HEK293 (cell line): ENCODE measurements at regions not wholly inside any gene's neighbourhood (a gene's known extent, or its start where the extent isn't known, plus 50 kb on each side); places are given as distances from the start of the nearest gene placed in this dataset.

Source experiments
- CTCF ChIA-PET: fragments of 350-600 bp; formaldehyde crosslinking; extraction: SDS; loops from one replicate; lab custom pipeline; 2021; ENCODE audit warnings: antibody characterized with exemption; lab: Yijun Ruan, JAX
- POLR2A ChIA-PET: fragments of 300-600 bp; formaldehyde crosslinking; extraction: SDS; loops from one replicate; lab custom pipeline; 2020; ENCODE audit warnings: antibody characterized with exemption, inconsistent platforms; lab: Yijun Ruan, JAX
- H3K27ac ChIP-seq: fragments of 200-500 bp; sonication (Bioruptor generic); 2 replicates; pipeline ENCODE4 v1.5.1; 2014; ENCODE audit warnings: low read depth, low read length, control low read depth, inconsistent platforms; ENCODE audit errors: extremely low read depth
- H3K36me3 ChIP-seq, 2 experiments: fragments of 200-500 bp in 1 of 2; sonication (Bioruptor generic) in 1 of 2; 1 replicate in 1 of 2; 2 replicates in 1 of 2; pipeline ENCODE4 v1.5.1; 2014 to 2017; ENCODE audit warnings: inconsistent platforms in 2 of 2, low read length in 2 of 2; ENCODE audit not compliant: control insufficient read depth in 2 of 2, insufficient read depth in 1 of 2
- H3K4me1 ChIP-seq: fragments of 200-500 bp; sonication (Bioruptor generic); 2 replicates; pipeline ENCODE4 v1.5.1; 2014; ENCODE audit warnings: mild to moderate bottlenecking, low read length, inconsistent platforms; ENCODE audit not compliant: control insufficient read depth, insufficient read depth
- H3K4me3 ChIP-seq: 2 replicates; pipeline ENCODE4 v1.5.1; 2011; ENCODE audit warnings: low read depth, mild to moderate bottlenecking, control low read depth, low read length, moderate library complexity
- H3K9me3 ChIP-seq: fragments of 200-500 bp; sonication (Bioruptor generic); 2 replicates; pipeline ENCODE4 v1.5.1; 2014; ENCODE audit warnings: low read depth, low read length, inconsistent platforms; ENCODE audit not compliant: control insufficient read depth, insufficient read depth
- GLIS2 ChIP-seq: fragments of 450-650 bp; formaldehyde crosslinking; IDR thresholded peaks from 2 replicates; pipeline ENCODE4 v1.5.1; 2016; ENCODE audit warnings: missing biosample characterization, missing genetic modification characterization
- KLF10 ChIP-seq: fragments of 450-650 bp; IDR thresholded peaks from 2 replicates; pipeline ENCODE4 v1.5.1; 2018; ENCODE audit warnings: missing biosample characterization, mild to moderate bottlenecking, missing genetic modification characterization
- KLF16 ChIP-seq: fragments of 450-650 bp; formaldehyde crosslinking; IDR thresholded peaks from 2 replicates; pipeline ENCODE4 v1.5.1; 2017; ENCODE audit warnings: missing biosample characterization, missing genetic modification characterization
- OVOL3 ChIP-seq: fragments of 450-650 bp; formaldehyde crosslinking; IDR thresholded peaks from 2 replicates; pipeline ENCODE4 v1.5.1; 2016; ENCODE audit warnings: missing biosample characterization, missing genetic modification characterization
- PRDM1 ChIP-seq: fragments of 450-650 bp; formaldehyde crosslinking; IDR thresholded peaks from 2 replicates; pipeline ENCODE4; 2016; ENCODE audit warnings: missing biosample characterization, missing genetic modification characterization
- ZNF239 ChIP-seq: fragments of 450-650 bp; formaldehyde crosslinking; IDR thresholded peaks from 2 replicates; pipeline ENCODE4 v1.5.1; 2016; ENCODE audit warnings: missing biosample characterization, missing genetic modification characterization
- ZNF341 ChIP-seq: fragments of 450-650 bp; formaldehyde crosslinking; IDR thresholded peaks from 2 replicates; pipeline ENCODE4; 2016; ENCODE audit warnings: low read depth, missing biosample characterization, missing genetic modification characterization
- ZNF366 ChIP-seq: fragments of 450-650 bp; formaldehyde crosslinking; conservative IDR thresholded peaks from 2 replicates; pipeline ENCODE4 v1.5.1; 2016; ENCODE audit warnings: missing biosample characterization, missing genetic modification characterization
- ZNF391 ChIP-seq: fragments of 450-650 bp; formaldehyde crosslinking; IDR thresholded peaks from 2 replicates; pipeline ENCODE4 v1.5.1; 2016; ENCODE audit warnings: low read depth, missing biosample characterization, missing genetic modification characterization, borderline replicate concordance
- ZNF394 ChIP-seq: fragments of 450-650 bp; formaldehyde crosslinking; IDR thresholded peaks from 2 replicates; pipeline ENCODE4 v1.5.1; 2016; ENCODE audit warnings: missing biosample characterization, missing genetic modification characterization, mild to moderate bottlenecking, moderate library complexity, borderline replicate concordance
- ZNF548 ChIP-seq: fragments of 450-650 bp; formaldehyde crosslinking; IDR thresholded peaks from 2 replicates; pipeline ENCODE4 v1.5.1; 2016; ENCODE audit warnings: missing biosample characterization, missing genetic modification characterization
- ZNF561 ChIP-seq: fragments of 450-650 bp; IDR thresholded peaks from 2 replicates; pipeline ENCODE4 v1.5.1; 2018; ENCODE audit warnings: missing biosample characterization, missing genetic modification characterization, borderline replicate concordance
- ZNF585B ChIP-seq: fragments of 450-650 bp; formaldehyde crosslinking; IDR thresholded peaks from 2 replicates; pipeline ENCODE4 v1.5.1; 2016; ENCODE audit warnings: missing biosample characterization, missing genetic modification characterization
- ZNF600 ChIP-seq: fragments of 450-650 bp; formaldehyde crosslinking; IDR thresholded peaks from 2 replicates; pipeline ENCODE4 v1.5.1; 2016; ENCODE audit warnings: missing biosample characterization, missing genetic modification characterization
- ZNF843 ChIP-seq: fragments of 450-650 bp; formaldehyde crosslinking; IDR thresholded peaks from 2 replicates; pipeline ENCODE4 v1.5.1; 2016; ENCODE audit warnings: missing biosample characterization, missing genetic modification characterization
- ZSCAN16 ChIP-seq: fragments of 450-650 bp; formaldehyde crosslinking; IDR thresholded peaks from 2 replicates; pipeline ENCODE4 v1.5.1; 2016; ENCODE audit warnings: missing biosample characterization, missing genetic modification characterization
- TF ChIP-seq, protein P1 (sequence below): fragments of 450-650 bp; formaldehyde crosslinking; IDR thresholded peaks from 2 replicates; pipeline ENCODE4 v1.5.0; 2017; ENCODE audit warnings: missing biosample characterization, missing genetic modification characterization, borderline replicate concordance
- TF ChIP-seq, protein P2 (sequence below): fragments of 450-650 bp; formaldehyde crosslinking; IDR thresholded peaks from 2 replicates; pipeline ENCODE4 v1.5.1; 2016; ENCODE audit warnings: missing biosample characterization, missing genetic modification characterization
- TF ChIP-seq, protein P3 (sequence below): fragments of 450-650 bp; formaldehyde crosslinking; IDR thresholded peaks from 2 replicates; pipeline ENCODE4 v1.5.1; 2017; ENCODE audit warnings: missing biosample characterization, missing genetic modification characterization
- TF ChIP-seq, protein P4 (sequence below): fragments of 450-650 bp; formaldehyde crosslinking; IDR thresholded peaks from 2 replicates; pipeline ENCODE4 v1.5.1; 2016; ENCODE audit warnings: missing biosample characterization, missing genetic modification characterization

DNA sequence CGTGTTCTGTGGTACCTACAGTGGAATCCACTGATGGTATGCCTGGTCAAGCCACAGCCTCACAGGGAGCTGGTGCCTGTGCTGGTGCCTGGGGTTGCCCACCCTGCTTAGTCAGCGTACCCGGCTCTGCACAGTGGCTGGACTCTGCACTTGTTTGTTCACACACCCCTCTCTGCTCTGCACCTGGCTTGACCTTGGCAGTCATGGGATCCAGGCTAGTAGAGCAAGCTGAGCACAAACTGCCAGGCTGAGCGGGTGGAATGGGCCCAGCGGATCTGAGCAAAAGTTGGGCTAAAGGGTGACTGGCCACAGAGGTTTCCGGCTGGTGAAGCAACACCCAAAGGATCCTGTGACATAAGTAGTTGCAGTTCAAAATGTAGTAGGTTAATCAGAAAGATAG, 163.5 kb downstream of the CDH19 start:
- CTCF ChIA-PET: no interaction called here
- H3K4me3 ChIP-seq: no peak overlapping the region
- POLR2A ChIA-PET: no interaction called here
- H3K27ac ChIP-seq: no peak overlapping the region
- TF ChIP-seq ZNF561 (tag by site-specific recombination) (no peak), ZNF341 (tag by site-specific recombination) (no peak), KLF10 (tag by site-specific recombination) (no peak)
- TF ChIP-seq, protein P1, sequence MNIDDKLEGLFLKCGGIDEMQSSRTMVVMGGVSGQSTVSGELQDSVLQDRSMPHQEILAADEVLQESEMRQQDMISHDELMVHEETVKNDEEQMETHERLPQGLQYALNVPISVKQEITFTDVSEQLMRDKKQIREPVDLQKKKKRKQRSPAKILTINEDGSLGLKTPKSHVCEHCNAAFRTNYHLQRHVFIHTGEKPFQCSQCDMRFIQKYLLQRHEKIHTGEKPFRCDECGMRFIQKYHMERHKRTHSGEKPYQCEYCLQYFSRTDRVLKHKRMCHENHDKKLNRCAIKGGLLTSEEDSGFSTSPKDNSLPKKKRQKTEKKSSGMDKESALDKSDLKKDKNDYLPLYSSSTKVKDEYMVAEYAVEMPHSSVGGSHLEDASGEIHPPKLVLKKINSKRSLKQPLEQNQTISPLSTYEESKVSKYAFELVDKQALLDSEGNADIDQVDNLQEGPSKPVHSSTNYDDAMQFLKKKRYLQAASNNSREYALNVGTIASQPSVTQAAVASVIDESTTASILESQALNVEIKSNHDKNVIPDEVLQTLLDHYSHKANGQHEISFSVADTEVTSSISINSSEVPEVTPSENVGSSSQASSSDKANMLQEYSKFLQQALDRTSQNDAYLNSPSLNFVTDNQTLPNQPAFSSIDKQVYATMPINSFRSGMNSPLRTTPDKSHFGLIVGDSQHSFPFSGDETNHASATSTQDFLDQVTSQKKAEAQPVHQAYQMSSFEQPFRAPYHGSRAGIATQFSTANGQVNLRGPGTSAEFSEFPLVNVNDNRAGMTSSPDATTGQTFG: no peak
- no peaks in the 10 kb centered on the region for H3K9me3 ChIP-seq
- H3K36me3 ChIP-seq: no peaks in the 10 kb centered on the region
- no peaks in the 10 kb centered on the region for H3K4me1 ChIP-seq

DNA sequence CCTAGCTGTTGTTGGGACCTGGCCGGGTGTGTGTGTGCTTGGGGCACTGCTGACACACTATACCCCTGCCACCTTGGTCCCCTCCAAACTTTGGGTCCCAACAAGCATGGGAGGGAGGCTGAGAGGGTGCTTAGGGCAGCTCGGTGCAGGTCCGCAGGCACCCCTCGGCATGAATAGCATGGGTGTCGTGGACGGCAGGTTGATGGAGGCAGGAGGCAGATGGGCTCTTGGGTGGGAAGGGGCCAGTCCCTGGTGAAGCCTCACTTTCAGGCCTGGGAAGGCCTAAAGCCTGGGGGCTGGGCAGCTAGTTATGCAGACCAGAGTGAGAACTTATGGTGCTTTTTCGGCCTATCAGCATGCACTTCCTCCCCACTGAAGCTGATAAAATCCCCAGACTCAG, 164.2 kb downstream of the CDH19 start:
- Histone ChIP-seq H3K4me3 (no peak overlapping the region), H3K9me3 (no peaks in the 10 kb centered on the region), H3K4me1 (no peaks in the 10 kb centered on the region), H3K27ac (no peak overlapping the region), H3K36me3 (no peaks in the 10 kb centered on the region)
- TF ChIP-seq ZSCAN16 (tag by site-specific recombination) (no peak), ZNF366 (no peak), GLIS2 (tag by site-specific recombination) (no peak), ZNF600 (tag by site-specific recombination) (no peak), ZNF394 (tag by site-specific recombination) (no peak), OVOL3 (tag by site-specific recombination) (no peak)
- TF ChIP-seq, protein P2, sequence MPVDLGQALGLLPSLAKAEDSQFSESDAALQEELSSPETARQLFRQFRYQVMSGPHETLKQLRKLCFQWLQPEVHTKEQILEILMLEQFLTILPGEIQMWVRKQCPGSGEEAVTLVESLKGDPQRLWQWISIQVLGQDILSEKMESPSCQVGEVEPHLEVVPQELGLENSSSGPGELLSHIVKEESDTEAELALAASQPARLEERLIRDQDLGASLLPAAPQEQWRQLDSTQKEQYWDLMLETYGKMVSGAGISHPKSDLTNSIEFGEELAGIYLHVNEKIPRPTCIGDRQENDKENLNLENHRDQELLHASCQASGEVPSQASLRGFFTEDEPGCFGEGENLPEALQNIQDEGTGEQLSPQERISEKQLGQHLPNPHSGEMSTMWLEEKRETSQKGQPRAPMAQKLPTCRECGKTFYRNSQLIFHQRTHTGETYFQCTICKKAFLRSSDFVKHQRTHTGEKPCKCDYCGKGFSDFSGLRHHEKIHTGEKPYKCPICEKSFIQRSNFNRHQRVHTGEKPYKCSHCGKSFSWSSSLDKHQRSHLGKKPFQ (tag by site-specific recombination): no peak
- TF ChIP-seq, protein P3, sequence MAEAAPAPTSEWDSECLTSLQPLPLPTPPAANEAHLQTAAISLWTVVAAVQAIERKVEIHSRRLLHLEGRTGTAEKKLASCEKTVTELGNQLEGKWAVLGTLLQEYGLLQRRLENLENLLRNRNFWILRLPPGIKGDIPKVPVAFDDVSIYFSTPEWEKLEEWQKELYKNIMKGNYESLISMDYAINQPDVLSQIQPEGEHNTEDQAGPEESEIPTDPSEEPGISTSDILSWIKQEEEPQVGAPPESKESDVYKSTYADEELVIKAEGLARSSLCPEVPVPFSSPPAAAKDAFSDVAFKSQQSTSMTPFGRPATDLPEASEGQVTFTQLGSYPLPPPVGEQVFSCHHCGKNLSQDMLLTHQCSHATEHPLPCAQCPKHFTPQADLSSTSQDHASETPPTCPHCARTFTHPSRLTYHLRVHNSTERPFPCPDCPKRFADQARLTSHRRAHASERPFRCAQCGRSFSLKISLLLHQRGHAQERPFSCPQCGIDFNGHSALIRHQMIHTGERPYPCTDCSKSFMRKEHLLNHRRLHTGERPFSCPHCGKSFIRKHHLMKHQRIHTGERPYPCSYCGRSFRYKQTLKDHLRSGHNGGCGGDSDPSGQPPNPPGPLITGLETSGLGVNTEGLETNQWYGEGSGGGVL (tag by site-specific recombination): no peak
- TF ChIP-seq, protein P4, sequence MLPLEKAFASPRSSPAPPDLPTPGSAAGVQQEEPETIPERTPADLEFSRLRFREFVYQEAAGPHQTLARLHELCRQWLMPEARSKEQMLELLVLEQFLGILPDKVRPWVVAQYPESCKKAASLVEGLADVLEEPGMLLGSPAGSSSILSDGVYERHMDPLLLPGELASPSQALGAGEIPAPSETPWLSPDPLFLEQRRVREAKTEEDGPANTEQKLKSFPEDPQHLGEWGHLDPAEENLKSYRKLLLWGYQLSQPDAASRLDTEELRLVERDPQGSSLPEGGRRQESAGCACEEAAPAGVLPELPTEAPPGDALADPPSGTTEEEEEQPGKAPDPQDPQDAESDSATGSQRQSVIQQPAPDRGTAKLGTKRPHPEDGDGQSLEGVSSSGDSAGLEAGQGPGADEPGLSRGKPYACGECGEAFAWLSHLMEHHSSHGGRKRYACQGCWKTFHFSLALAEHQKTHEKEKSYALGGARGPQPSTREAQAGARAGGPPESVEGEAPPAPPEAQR (tag by site-specific recombination): no peak
- POLR2A ChIA-PET: no interaction called here
- CTCF ChIA-PET: no interaction called here

DNA sequence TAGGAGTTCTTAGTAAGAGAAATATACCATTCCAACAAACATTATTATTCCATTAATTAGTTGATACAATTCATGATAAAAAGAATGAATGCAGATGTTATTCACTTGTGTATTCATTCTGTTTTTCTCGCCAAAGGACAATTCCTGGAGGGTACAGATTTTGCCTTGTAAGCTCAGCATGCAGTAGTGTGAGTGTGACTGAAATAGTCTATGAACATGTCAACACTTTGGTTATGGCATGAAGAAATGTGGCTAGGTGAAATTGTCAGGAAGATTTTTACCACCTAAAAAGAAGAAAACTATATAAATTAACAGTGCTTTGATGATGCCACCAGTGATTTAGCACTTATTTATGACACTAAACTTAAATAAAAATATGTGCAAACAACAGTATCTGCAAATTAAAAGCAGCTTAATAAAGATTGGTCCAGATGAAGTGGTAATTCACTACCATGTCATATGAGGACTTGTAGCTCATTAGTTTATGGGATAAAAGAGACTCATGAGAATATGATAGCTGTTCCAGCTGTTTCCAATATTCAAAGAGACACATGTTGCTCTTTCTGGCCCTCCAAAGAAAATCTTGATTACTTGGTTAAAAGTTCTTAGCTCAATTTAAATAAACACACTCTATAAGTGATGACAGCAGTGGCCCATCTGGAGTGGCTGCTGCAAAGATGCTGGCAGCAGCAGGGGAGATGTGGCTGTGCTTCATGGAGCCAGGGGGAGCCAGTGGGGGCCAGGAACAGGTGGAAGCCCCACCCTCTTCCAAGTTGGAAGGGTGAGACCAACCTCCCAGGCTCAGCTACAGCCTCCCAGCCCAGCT, 165.0 kb downstream of the CDH19 start:
- TF ChIP-seq PRDM1 (tag by site-specific recombination) (no peak), ZNF585B (tag by site-specific recombination) (no peak), KLF16 (tag by site-specific recombination) (no peak), OVOL3 (tag by site-specific recombination) (no peak), ZNF843 (tag by site-specific recombination) (no peak), ZNF548 (tag by site-specific recombination) (no peak), ZNF239 (no peak), ZNF391 (tag by site-specific recombination) (no peak), ZNF394 (tag by site-specific recombination) (no peak)
- TF ChIP-seq, protein P2 (tag by site-specific recombination): no peak
- ChIA-PET POLR2A (no interaction called here), CTCF (interaction anchor here (0.6 kb wide), 1 partner anchor 22 kb away, joined by 3 read pairs; no protein-coding TSS in a partner anchor)
- no peak overlapping the region for H3K27ac ChIP-seq
- no peak overlapping the region for H3K4me3 ChIP-seq
- H3K4me1 ChIP-seq: no peaks in the 10 kb centered on the region
- no peaks in the 10 kb centered on the region for H3K36me3 ChIP-seq
- H3K9me3 ChIP-seq: no peaks in the 10 kb centered on the region
